HG03095 (cell line): ENCODE measurements at regions not wholly inside any gene's neighbourhood (a gene's known extent, or its start where the extent isn't known, plus 50 kb on each side); places are given as distances from the start of the nearest gene placed in this dataset.
"Not testable (repeated sequence)": the region's sequence is repeated elsewhere in the genome, so short reads cannot be mapped to it uniquely, and the experiment has no call there.

Experiments
- ATAC-seq: cut with Tn5 transposase; IDR thresholded peaks from one replicate; pipeline ENCODE4 v1.9.1; 2021; ENCODE audit warnings: moderate library complexity; ENCODE audit not compliant: unreplicated experiment

DNA sequence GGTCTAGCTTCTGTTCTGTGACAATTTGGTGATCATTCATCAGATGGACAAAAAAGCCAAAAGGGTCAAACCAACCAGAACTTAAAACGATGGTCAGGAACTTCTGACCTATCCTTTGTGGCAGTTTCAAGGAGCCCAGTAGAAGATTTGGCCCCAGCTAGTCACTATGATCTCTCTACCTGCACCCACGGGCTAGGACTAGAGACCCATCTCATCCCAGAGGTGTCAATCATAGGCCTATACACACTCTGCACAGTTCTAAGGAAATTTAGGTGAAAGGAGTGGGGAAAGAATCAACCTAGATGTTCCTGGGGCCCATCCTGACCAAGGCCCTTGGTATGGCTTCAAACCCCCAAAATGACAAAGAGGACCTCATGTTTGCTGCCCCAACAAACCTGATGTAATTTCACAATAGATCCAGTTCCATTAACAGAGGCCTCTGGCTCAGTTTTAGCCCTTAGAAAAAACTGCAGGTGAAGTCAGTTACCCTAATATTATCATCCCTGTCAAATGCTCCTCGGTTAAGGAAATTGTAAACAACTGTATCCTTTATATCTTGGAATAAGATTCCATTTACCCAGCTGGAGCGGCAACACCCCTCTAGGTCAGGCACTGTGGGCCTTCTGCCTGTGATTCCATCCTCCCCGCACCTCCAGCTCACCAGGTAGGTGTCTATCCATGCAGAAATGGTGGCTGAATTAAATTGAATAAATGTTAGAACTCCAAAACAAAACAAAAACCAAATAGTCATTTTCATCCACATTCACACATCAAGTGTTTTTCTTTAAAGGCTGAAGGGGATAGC is 138.7 kb downstream of the ENC1 start:
- ATAC-seq, result no peak

DNA sequence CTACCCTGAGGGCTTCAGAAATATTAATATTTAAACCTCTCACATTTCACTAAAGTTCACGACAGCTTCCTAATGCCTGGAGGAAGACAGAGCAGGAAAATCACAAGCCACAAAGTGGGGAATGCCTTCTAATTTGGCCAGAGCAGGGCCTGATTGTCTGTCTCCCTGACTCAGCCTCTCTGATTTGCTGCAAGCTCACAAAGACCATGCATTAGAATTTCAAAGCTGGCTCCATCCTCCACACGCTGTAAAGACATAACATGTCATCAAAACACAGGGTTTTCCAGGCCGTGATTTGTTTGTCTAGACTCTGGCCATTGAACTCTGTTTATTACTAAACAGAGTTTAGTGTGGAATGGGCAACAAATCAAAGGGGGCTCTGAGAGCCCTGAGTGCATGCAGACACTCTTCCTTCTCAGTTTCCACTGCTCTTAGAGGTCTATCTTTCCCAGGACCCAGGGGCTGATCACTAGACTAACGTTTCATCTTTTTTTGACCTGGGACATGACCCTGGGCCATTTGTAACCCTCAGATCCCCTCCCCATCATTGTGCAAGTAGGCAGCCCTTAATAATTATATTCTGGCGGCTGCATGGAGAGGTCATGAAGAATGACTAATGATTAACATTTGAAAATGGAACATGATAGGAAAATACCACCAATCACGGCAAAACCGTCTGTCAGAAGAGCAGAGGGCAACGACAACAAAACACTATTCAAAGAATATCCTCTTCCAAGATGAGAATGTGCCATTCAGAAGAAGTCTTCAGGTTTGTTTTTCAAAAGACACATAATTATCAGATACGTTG is 140.2 kb downstream of the ENC1 start:
- ATAC-seq, result no peak

DNA sequence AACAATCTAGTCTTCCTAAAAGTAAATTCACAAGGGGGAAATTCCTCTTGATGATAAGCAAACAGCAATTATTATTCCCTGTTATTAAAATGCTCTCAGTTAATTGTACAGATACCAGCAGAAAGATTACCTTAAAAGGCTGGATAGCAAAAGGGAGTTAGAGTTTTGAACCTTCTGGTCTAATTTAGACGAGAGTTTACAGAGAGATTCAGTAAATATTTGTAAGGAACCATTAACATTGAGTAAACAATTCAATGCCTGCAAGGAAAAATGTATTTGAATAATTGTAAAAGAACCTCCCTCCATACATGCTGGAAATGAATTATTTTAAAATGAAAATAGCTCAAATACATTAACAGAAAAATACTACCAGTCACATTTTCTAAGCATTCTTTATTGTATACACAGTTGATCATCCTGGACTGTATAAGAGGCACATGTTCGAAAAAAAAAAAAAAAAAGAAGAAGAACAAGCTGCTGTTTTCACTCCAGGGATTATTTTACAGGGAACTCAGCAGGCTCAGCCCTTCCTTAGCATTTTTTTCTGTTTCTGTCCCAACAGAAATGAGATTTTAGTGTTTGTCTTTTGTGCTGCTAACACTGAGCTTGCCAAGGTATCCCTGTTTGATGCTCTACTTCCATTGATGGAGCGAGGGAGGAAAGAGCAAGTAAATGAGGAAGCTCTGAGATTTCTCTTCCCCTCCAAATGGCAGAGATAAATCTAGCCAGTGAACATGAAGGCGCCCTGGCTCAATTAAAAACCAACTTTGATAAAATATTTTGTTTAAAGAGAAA is 141.1 kb downstream of the ENC1 start:
- ATAC-seq, result no peak

GRCh38 chr5:74497706-74498105 is 142.8 kb downstream of the ENC1 start:
- ATAC-seq, result no peak

GRCh38 chr5:74493411-74493810 is 147.1 kb downstream of the ENC1 start:
- no peak for ATAC-seq

- no peak for ATAC-seq
These were observed 148.3 kb downstream of the ENC1 start for GRCh38 chr5:74492230-74492629.

DNA sequence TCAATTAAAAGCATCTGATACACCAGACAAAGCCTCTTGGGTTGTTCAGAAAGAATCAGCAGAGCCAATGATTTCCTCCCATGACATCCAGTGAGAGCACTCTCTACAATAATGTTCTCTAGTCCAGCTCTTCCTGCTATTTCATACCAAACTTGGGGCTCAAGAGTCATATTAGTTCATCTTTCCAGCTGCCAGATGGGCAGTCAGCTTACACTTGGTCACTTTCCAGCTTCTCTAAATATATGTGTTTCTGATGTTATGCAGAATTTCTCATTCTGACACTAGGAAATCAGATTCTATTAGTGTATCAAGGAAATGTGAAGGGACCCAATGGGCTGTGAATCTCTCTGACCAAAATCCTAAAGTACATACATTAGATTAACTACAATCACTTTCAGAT is 148.9 kb downstream of the ENC1 start:
- ATAC-seq, result no peak

- ATAC-seq, result peak; percentile 97
These were observed 149.7 kb downstream of the ENC1 start for GRCh38 chr5:74490814-74491213.

DNA sequence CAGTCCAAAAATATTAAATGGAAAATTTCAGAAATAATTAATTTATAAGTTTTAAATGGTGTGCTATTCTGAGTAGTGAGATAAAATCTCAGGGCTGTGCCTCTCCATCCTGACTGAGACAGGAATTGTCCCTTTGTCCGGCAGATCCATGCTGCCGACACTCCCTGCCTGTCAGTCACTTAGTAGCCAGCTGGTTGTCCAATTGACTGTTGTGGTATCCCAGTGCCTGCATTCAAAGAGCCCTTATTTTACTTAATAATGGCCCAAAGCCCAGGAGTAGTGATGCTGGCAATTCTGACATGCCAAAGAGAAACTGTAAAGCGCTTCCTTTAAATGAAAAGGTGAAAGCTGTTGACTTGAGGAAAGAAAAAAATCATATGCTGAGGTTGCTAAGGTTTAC is 157.5 kb downstream of the ENC1 start:
- no peak for ATAC-seq

GRCh38 chr5:74482523-74482922 is 158.0 kb downstream of the ENC1 start:
- ATAC-seq, result no peak

DNA sequence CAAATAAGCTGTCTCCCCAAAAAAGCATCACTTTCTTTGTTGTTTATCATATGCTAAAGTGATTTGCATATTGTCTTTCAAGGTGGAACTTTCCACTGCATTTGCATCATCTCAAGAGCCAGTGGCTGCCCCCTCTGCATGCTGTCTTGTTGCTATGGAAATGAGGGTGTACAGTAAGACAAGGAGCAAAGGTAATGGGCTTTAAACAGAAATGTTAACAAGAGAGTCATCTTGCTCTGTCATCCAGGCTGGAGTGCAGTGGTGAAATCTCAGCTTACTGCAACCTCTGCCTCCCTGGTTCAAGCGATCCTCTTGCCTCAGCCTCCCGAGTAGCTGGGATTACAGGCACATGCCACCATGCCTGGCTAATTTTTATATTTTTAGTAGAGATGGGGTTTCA is 159.2 kb downstream of the ENC1 start:
- ATAC-seq, result not testable (repeated sequence)

DNA sequence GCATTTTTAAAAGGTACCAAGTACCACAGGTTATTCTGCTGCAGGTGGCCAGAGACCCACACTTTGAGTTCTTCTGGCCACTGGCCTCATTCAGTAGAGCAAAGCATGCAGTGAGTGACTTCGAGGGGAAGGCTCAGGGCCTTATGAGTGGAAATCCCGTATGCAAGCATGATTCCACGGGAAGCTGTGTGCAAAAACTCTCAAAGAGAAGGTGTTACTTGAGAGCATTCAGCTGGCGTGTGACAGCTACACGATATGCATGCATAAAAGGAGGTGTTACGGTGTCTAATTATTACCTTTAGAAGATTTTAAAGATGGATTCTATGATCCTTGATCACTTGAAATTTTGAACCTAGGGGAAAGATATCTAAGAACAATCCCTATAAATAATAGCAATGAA is 160.3 kb downstream of the ENC1 start:
- ATAC-seq, result no peak

GRCh38 chr5:74478328-74478727 is 162.2 kb downstream of the ENC1 start:
- ATAC-seq, result no peak

DNA sequence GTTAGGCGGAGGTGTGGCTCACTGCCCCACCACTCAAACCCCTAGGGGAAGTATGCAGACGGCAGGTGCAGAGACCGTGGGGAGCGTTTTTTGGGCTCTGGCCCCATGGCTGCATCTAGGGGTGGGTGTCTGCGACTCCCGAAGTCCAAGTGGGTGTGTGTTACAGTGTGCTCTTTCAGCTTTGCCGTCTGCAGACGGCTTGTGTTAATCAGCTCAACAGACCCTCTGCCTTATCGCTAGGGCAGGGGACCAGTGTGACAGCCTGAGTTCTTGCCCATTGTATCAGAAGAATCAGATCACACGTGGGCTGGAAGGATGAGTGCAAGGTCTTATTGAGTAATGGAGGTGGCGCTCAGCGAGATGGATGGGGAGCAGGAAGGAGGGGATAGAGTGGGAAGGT is 162.8 kb downstream of the ENC1 start:
- ATAC-seq, result no peak

DNA sequence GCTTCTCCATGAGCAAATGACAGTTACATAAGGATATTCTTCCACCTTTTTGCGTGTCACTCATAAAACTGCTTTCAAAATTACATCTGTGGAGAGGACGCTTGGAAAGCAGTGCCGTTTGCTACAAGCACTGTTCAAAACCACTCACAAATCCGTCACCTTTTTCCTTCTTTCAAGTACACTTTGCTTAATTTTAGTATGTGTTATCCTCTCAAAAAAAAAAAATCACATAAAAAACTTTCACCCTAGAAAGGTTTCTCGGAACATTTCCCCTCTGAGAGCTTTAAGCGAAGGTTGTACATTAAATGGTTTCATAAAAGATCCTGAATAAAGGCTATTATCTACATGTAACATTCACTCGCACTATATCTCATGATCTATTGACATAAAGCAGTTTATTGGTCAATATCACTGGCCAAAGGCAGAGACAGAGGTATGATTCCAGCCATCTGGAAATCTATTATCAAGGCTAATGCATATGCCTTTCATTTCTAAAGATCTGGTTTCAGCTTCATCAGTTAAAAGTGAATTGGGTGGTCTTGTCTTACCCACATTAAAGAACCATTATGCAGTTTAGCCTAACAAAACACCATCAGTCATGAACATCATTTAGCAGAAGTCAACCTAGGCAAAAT is 163.6 kb downstream of the ENC1 start:
- ATAC-seq, result no peak

DNA sequence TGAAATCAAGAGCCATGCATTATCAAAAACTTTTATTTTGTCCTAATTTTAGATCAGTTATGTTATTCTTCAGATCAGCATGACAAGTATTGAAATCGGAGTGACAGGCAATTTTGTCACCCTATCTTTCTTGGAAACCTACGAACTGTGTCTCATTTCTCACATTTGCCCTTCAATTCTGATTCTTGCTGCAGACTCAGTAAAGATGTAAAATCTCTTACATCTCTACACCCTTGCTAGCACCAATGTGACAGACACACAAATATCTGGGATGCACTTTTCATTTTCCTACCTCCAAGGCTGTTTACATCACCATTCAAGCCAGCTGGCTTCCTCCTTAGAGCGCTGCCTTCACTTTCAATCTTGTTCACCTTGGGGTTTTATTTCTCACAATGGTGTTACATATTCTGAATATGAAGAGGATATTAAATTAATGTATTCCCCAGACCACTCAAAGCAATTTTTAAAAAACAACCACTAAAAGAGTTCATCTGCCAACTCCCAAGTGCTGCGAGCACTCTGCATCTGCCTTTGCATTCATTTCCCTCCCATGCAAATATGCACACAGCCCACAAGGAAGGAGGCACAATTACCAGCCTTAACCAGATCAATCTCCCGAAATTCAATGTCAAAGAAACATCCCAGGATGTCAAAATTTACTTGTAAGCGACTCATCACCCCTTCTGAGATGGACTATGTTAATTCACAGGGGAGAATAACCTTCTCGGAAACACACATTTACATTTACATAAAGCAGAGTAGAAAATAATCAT is 164.3 kb downstream of the ENC1 start:
- no peak for ATAC-seq

GRCh38 chr5:74471875-74472274 is 168.7 kb downstream of the ENC1 start:
- no peak for ATAC-seq

DNA sequence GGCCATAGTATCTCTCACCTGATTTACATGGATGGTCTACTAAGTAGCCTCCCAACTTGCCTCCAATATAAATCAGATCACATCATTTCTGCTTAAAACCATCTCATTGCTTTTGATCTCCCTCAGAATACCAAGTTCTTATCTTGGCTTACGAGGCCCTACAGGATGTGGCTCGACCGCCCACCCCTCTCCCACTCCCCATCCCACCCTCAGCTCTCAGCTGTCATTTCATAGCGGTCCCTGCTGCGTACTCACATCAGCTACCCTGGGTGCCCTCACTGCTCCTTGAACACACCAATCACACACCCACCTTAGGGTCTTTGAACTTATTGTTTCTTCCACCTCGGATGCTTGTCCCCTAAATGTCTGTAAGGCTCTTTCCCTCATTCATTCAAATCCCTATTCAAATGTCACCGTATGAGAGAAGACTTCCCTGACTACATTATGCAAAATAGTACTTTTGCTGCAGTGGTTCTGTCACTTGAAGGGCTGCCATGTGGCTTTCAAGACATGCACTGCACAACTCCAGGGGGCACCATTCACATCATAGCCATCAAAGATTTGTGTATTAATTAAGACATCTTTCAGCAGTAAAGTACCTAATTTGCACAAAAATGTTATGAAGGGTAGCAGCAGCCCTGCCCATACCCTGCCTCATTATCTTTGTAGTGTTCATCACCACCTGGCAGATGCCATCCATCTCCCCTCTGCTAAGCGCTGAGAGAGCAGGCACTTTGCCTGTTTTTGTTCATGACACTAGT is 171.1 kb downstream of the ENC1 start:
- ATAC-seq, result no peak

GRCh38 chr5:74468421-74468820 is 172.1 kb downstream of the ENC1 start:
- ATAC-seq, result no peak

- no peak for ATAC-seq
These were observed 174.8 kb downstream of the ENC1 start for GRCh38 chr5:74465724-74466123.
